ENCODE measurements at regions not wholly inside any gene's neighbourhood (a gene's known extent, or its start where the extent isn't known, plus 50 kb on each side); places are given as distances from the start of the nearest gene placed in this dataset.
"Not testable (repeated sequence)": the region's sequence is repeated elsewhere in the genome, so short reads cannot be mapped to it uniquely, and the experiment has no call there.

GRCh38 chr2:216758256-216759155, 63.2 kb upstream of the IGFBP5 start:
- H3K4me3 ChIP-seq (ENCODE audit: low read depth, low read length), result no peak overlapping the region
- TF ChIP-seq CTCF (IDR thresholded peaks at IDR 0.05; ENCODE audit: low read depth, low read length, missing control alignments), result no peak

GRCh38 chr2:216757532-216757931, 62.2 kb upstream of the IGFBP5 start:
- no peak for TF ChIP-seq CTCF (IDR thresholded peaks at IDR 0.05; ENCODE audit: low read depth, low read length, missing control alignments)
- no peak overlapping the region for H3K4me3 ChIP-seq (ENCODE audit: low read depth, low read length)
- DNase-seq (ENCODE audit: low read depth), result no peak

More at GRCh38 chr2:216758256-216759155, 63.2 kb upstream of the IGFBP5 start:
- DNase-seq (ENCODE audit: low read depth), result no peak

- no peak for DNase-seq (ENCODE audit: low read depth)
- no peak for TF ChIP-seq CTCF (IDR thresholded peaks at IDR 0.05; ENCODE audit: low read depth, low read length, missing control alignments)
Measured at GRCh38 chr2:216756435-216756834, 61.1 kb upstream of the IGFBP5 start.

GRCh38 chr2:216754812-216755211, 59.5 kb upstream of the IGFBP5 start:
- DNase-seq (ENCODE audit: low read depth), result no peak
- TF ChIP-seq CTCF (IDR thresholded peaks at IDR 0.05; ENCODE audit: low read depth, low read length, missing control alignments), result no peak
- H3K4me3 ChIP-seq (ENCODE audit: low read depth, low read length), result no peak overlapping the region

More at GRCh38 chr2:216756435-216756834, 61.1 kb upstream of the IGFBP5 start:
- no peak overlapping the region for H3K4me3 ChIP-seq (ENCODE audit: low read depth, low read length)

GRCh38 chr2:216754336-216754735, 59.0 kb upstream of the IGFBP5 start:
- TF ChIP-seq CTCF (IDR thresholded peaks at IDR 0.05; ENCODE audit: low read depth, low read length, missing control alignments), result no peak
- H3K4me3 ChIP-seq (ENCODE audit: low read depth, low read length), result no peak overlapping the region
- DNase-seq (ENCODE audit: low read depth), result no peak

- no peak for DNase-seq (ENCODE audit: low read depth)
- TF ChIP-seq CTCF (IDR thresholded peaks at IDR 0.05; ENCODE audit: low read depth, low read length, missing control alignments), result no peak
- no peak overlapping the region for H3K4me3 ChIP-seq (ENCODE audit: low read depth, low read length)
Measured at GRCh38 chr2:216752855-216753505, 57.6 kb upstream of the IGFBP5 start.

- H3K4me3 ChIP-seq (ENCODE audit: low read depth, low read length); DNase-seq (ENCODE audit: low read depth): not testable (repeated sequence)
Measured at GRCh38 chr2:216750750-216751149, 55.4 kb upstream of the IGFBP5 start.

Measured in GM12864 (cell line).